T-helper 1 cell treated with Interleukin-12 subunit alpha and Interleukin-12 subunit beta and Interleukin-4 antibody, amounts not matched to agents 30 ng/mL and 1 ng/mL, for 36 hours (primary cell): ENCODE measurements at regions not wholly inside any gene's neighbourhood (a gene's known extent, or its start where the extent isn't known, plus 50 kb on each side); places are given as distances from the start of the nearest gene placed in this dataset.
"Not testable (repeated sequence)": the region's sequence is repeated elsewhere in the genome, so short reads cannot be mapped to it uniquely, and the experiment has no call there.

Source experiments
- intact Hi-C: fragments of 100-400 bp; cut with micrococcal nuclease; formaldehyde crosslinking; loops from one replicate; pipeline ENCODE4 v1.15.1; 2024

- intact Hi-C loops = no loop called here
Measured at GRCh38 chr4:131584587-131584986, 1564.5 kb upstream of the PCDH10 start.

- intact Hi-C loops = no loop called here
Measured at GRCh38 chr4:131595140-131595539, 1554.0 kb upstream of the PCDH10 start.

GRCh38 chr4:131603705-131604104 is 1545.4 kb upstream of the PCDH10 start:
- intact Hi-C loops = no loop called here

DNA sequence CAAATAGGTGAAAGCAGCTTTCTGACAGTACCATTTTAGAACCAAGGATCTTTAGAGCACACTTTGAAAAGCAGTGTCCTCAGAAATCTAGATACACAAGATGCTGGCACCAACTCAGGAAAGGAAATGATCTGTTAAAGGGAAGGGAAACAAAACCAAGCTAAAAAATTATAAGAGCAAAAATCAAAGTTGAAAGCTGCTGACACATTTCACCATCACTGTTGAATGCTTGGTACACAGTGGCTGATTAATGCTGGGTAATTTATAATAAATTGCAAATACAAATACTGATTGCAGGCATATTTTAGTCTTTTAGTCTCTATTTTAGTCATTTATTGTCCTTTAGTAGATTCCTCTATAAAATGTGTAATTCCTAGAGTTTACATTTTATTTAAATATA is 1540.1 kb upstream of the PCDH10 start:
- intact Hi-C loops = no loop called here

- intact Hi-C loops = not testable (repeated sequence)
Measured at GRCh38 chr4:131610517-131610916, 1538.6 kb upstream of the PCDH10 start.

DNA sequence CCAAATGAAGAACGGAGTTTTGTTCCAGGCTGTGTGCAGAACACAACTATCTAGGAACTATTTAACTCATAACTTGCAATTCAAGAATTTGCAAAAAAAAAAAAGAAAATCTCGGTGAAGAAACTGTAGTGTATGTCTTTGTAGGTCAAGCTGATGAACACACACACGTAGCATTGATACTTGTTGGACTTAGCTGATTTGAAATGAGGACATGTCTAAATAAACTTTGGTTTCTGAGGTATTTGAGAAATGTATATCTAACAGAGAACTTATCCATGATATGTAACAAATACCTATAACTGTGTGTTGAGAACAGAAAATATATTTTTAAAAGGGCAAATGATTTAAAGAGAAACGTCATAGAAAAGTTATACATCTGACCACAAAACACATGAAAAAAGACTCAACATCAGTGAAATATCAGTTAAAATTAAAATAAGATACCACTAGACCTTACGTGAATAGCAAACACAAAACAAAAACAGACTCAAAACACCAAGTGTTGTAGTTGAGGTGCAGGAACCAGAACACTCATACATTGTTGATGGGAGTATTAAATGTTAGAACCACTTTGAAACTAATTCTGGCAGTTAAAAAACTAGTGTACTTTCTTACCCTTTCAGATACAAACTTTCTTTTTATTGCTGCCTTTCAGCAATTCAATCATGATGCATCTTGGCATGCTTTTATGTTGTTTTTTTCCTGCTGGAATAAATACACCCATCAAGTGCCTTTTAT is 1535.8 kb upstream of the PCDH10 start:
- intact Hi-C loops = no loop called here

GRCh38 chr4:131613824-131614216 is 1535.3 kb upstream of the PCDH10 start:
- intact Hi-C loops = no loop called here

- intact Hi-C loops = no loop called here
Measured at GRCh38 chr4:131632877-131633276, 1516.2 kb upstream of the PCDH10 start.

GRCh38 chr4:131635191-131635590 is 1513.9 kb upstream of the PCDH10 start:
- intact Hi-C loops = no loop called here

- intact Hi-C loops = no loop called here
Measured at GRCh38 chr4:131638781-131639180, 1510.3 kb upstream of the PCDH10 start.

DNA sequence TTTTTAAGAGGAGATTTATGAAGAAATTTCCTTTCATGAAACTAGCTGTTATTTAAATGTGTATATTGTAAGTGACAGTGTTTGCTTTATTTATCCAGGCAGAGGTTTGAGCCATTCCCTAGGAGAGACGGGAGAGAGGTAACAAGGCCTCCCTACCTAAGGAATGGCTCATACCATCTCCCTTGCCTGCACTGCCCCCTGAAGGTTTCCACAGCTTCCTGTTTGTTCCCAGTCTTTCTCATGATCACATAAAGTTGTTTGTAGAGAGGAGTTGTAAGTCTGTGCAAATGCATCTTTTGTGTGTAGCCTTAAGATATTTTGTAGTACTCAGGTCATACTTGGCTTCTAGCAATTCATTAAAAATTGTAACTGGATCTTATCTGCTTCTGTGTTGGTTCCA is 1504.5 kb upstream of the PCDH10 start:
- intact Hi-C loops = no loop called here

DNA sequence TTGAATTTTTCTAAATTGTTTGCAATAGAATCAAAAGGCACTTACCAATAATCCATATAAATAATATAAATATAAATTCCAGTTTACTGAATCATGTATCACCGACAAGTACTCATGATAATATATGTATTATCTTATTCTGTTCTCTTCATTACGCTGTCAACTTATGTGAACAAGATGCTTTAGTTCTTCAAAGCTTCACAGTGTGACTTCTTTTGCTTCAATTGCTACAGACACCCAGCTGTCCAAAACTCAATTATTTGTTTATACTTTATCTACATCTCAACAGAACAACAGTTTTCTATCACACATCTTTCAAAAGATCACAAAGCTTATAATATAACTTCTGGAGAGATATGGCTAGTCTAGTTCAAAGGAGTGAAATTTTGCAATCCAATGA is 1499.9 kb upstream of the PCDH10 start:
- intact Hi-C loops = no loop called here

DNA sequence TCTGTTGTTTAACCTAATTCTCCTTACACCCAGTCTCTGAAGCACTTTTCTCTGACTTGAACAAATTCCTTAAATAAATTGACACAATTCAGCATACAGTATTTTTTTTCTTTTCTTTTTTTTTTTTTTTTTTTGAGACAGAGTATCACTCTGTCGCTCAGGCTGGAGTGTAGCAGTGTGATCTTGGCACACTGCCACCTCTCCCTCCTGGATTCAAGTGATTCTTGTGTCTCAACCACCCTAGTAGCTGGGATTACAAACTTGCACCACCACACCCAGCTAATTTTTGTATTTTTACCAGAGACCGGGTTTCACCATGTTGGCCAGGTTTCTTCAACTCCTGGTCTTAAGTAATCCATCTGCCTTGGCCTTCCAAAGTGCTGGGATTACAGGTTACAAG is 1498.1 kb upstream of the PCDH10 start:
- intact Hi-C loops = no loop called here

GRCh38 chr4:131683314-131683713 is 1465.8 kb upstream of the PCDH10 start:
- intact Hi-C loops = not testable (repeated sequence)

GRCh38 chr4:131721883-131722282 is 1427.2 kb upstream of the PCDH10 start:
- intact Hi-C loops = no loop called here

DNA sequence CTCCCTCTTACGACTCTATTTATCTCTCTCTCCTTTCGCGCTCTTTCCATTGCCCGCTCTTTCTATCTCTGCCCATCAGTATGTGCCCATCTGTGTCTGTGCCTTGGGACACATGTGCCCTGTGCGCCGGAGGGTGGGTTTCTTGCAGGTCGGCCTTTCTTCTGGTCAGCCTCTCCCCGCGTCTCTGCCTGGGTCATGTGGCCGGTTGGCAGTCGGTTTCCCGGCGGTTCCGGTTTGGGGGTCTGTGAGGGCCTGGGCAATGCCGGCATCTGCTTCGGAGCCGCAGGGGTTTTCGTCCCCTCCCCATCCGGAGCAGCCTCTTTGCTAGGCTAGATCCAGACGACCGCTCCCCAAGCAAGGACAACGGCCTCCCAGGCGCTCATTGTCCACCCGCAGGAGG is 1426.0 kb upstream of the PCDH10 start:
- intact Hi-C loops = not testable (repeated sequence)

GRCh38 chr4:131724847-131725246 is 1424.2 kb upstream of the PCDH10 start:
- intact Hi-C loops = not testable (repeated sequence)

GRCh38 chr4:131725521-131725920 is 1423.6 kb upstream of the PCDH10 start:
- intact Hi-C loops = not testable (repeated sequence)

DNA sequence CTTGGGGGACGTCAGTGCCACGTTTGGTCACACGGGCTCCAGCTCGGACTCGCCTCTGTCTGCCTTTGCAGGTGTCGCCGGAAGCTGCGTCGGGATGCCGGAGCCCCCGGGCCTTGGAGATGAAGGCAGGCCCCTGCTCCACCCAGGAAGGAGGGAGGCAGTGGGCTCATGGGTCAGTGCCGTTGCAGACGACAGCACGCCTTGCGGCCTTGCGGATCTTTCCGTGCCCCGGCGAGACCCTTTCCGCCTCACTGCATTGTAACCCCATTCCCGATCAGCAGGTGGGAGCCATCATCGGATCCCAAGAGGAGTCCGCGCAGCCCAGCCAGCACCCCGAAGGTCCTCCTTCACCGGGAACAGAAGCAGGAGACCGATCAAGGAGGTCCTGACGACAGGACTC is 1422.2 kb upstream of the PCDH10 start:
- intact Hi-C loops = not testable (repeated sequence)

GRCh38 chr4:131727418-131727817 is 1421.7 kb upstream of the PCDH10 start:
- intact Hi-C loops = not testable (repeated sequence)

DNA sequence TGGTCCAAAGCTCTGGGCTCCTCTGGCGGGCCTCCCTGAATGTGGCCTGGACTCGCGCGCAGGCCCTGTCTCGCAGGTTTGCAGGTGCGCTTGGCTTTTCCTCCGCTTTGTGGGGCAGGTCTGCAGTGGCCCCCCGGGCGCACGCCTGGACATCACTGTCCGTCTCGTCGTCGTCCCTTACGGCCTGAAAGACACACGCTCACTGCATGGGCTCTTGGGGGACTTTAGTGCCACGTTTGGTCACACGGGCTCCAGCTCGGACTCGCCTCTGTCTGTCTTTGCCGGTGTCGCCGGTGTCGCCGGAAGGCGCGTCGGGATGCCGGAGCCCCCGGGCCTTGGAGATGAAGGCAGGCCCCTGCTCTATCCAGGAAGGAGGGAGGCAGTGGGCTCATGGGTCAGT is 1419.9 kb upstream of the PCDH10 start:
- intact Hi-C loops = not testable (repeated sequence)

DNA sequence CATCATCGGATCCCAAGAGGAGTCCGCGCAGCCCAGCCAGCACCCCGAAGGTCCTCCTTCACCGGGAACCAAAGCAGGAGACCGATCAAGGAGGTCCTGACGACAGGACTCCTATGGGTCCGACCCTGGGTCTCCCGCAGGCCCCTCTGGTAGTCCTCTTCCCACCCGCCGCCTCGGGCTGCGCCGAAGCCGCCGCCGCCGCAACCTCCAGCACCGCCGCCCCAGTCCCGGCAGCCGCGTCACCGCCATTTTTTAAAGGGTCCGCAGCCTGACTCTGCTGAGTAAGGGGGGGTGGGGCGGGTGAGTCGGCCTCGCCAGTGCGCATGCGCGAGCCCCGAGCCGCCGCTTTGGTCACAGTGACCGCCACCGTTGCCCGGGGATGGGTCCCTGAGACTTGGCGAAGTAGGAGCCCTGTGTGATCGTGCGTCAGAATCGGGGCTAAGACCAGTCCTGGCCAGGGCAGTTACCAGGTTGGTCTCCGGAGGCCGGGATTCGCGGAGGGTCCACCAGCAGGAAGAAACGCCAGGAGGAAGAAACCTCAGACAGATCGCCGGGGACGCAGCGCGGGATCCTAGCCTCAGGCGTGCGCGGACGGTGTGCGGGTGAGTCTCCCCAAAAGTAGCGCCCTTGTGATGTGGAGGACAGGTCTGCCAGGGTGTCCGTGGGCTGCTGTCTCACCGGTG is 1419.2 kb upstream of the PCDH10 start:
- intact Hi-C loops = not testable (repeated sequence)

- intact Hi-C loops = not testable (repeated sequence)
Measured at GRCh38 chr4:131730574-131730973, 1418.5 kb upstream of the PCDH10 start.
